ENCODE measurements at regions not wholly inside any gene's neighbourhood (a gene's known extent, or its start where the extent isn't known, plus 50 kb on each side); places are given as distances from the start of the nearest gene placed in this dataset.

GRCh38 chr1:209105701-209106100, 477.8 kb upstream of the CAMK1G start:
- WGBS, 3 donors = 29 to 40% (median 38%) methylated on average over 3 of the region's 3 CpGs
- H3K27ac ChIP-seq = no peak overlapping the region
- H3K9me3 ChIP-seq = no peaks in the 10 kb centered on the region

GRCh38 chr1:209106237-209106741, 477.2 kb upstream of the CAMK1G start:
- TF ChIP-seq POLR2A (IDR thresholded peaks at IDR 0.05) (no peak), EP300 (IDR thresholded peaks at IDR 0.05) (no peak), CTCF (IDR thresholded peaks at IDR 0.05) (no peak)
- Histone ChIP-seq H3K27ac (no peak overlapping the region), H3K4me1 (ENCODE audit: insufficient read depth) (no peaks in the 10 kb centered on the region), H3K27me3 (no peaks in the 10 kb centered on the region), H3K4me3 (no peak overlapping the region), H3K9me3 (no peaks in the 10 kb centered on the region), H3K36me3 (no peaks in the 10 kb centered on the region)
- no peak for DNase-seq
- whole genome bisulfite sequencing, 3 donors = 16 to 22% (median 19%) methylated on average over 8 of the region's 8 CpGs
- intact Hi-C loops (cut with DNase I) = no loop called here

More at GRCh38 chr1:209105701-209106100, 477.8 kb upstream of the CAMK1G start:
- no peaks in the 10 kb centered on the region for H3K27me3 ChIP-seq
- H3K4me1 ChIP-seq (ENCODE audit: insufficient read depth) = no peaks in the 10 kb centered on the region
- DNase-seq = no peak
- intact Hi-C loops (cut with DNase I) = no loop called here
- no peaks in the 10 kb centered on the region for H3K36me3 ChIP-seq
- TF ChIP-seq POLR2A (IDR thresholded peaks at IDR 0.05) (no peak), CTCF (IDR thresholded peaks at IDR 0.05) (no peak), EP300 (IDR thresholded peaks at IDR 0.05) (no peak)
- no peak overlapping the region for H3K4me3 ChIP-seq

DNA sequence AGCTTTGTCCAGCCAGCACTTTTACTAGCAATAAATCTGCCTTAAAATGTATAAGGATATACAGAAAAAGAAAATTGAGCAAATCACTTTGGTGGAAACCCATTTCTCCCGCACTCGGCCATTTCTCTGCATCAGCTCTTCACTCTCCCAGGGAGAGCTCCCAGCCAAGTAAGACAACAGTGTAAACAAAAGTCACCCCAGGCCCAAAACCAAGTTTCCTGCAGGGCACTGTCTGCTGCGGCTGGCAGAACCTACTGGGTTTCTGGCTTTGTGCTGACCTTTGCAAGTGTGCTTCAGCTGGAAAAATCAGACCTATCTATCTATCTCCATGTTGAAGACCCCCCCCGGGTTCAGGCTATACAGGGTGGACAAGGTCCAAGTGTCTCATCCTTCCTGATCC, 476.7 kb upstream of the CAMK1G start:
- H3K36me3 ChIP-seq = no peaks in the 10 kb centered on the region
- H3K27me3 ChIP-seq = no peaks in the 10 kb centered on the region
- WGBS, 3 donors = 90 to 91% (median 90%) methylated on average over 4 of the region's 4 CpGs
- no peak overlapping the region for H3K27ac ChIP-seq
- intact Hi-C loops (cut with DNase I) = no loop called here
- no peak for DNase-seq
- TF ChIP-seq CTCF (IDR thresholded peaks at IDR 0.05) (no peak), POLR2A (IDR thresholded peaks at IDR 0.05) (no peak), EP300 (IDR thresholded peaks at IDR 0.05) (no peak)
- no peaks in the 10 kb centered on the region for H3K4me1 ChIP-seq (ENCODE audit: insufficient read depth)
- no peak overlapping the region for H3K4me3 ChIP-seq
- no peaks in the 10 kb centered on the region for H3K9me3 ChIP-seq

DNA sequence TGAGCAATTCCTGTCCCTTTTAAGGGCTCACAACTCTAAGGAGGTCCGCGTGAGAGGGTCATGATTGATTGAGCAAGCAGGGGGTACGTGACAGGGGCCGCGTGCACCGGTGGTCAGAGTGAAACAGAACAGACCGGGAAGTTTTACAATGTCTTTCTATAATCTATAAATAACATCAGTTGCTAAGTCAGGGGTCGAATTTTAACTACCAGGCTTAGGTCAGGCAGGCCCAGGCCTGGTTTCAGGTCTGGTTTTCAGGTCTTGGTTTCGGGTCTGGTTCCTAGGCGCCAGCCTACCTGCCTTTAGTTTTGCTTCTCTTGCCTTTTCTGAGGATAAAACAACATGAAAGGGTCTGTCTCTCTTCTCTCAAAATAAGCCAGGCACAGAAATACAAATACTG, 476.0 kb upstream of the CAMK1G start:
- no peaks in the 10 kb centered on the region for H3K4me1 ChIP-seq (ENCODE audit: insufficient read depth)
- DNase-seq = no peak
- H3K9me3 ChIP-seq = no peaks in the 10 kb centered on the region
- intact Hi-C loops (cut with DNase I) = no loop called here
- WGBS, 3 donors = 90 to 93% (median 91%) methylated on average over 10 of the region's 10 CpGs
- H3K27ac ChIP-seq = no peak overlapping the region
- no peak for TF ChIP-seq EP300 (IDR thresholded peaks at IDR 0.05)
- no peak for TF ChIP-seq POLR2A (IDR thresholded peaks at IDR 0.05)
- no peak for TF ChIP-seq CTCF (IDR thresholded peaks at IDR 0.05)
- H3K36me3 ChIP-seq = no peaks in the 10 kb centered on the region
- no peaks in the 10 kb centered on the region for H3K27me3 ChIP-seq
- H3K4me3 ChIP-seq = no peak overlapping the region
